NCI-H146 treated with DMSO at 0.1 percent for 48 hours (cell line): ENCODE measurements at regions not wholly inside any gene's neighbourhood (a gene's known extent, or its start where the extent isn't known, plus 50 kb on each side); places are given as distances from the start of the nearest gene placed in this dataset.
"Not testable (repeated sequence)": the region's sequence is repeated elsewhere in the genome, so short reads cannot be mapped to it uniquely, and the experiment has no call there.

Source experiments
- DNase-seq: peaks from one replicate; lab custom pipeline; 2025; ENCODE audit not compliant: unreplicated experiment; lab: John Stamatoyannopoulos, UW

DNA sequence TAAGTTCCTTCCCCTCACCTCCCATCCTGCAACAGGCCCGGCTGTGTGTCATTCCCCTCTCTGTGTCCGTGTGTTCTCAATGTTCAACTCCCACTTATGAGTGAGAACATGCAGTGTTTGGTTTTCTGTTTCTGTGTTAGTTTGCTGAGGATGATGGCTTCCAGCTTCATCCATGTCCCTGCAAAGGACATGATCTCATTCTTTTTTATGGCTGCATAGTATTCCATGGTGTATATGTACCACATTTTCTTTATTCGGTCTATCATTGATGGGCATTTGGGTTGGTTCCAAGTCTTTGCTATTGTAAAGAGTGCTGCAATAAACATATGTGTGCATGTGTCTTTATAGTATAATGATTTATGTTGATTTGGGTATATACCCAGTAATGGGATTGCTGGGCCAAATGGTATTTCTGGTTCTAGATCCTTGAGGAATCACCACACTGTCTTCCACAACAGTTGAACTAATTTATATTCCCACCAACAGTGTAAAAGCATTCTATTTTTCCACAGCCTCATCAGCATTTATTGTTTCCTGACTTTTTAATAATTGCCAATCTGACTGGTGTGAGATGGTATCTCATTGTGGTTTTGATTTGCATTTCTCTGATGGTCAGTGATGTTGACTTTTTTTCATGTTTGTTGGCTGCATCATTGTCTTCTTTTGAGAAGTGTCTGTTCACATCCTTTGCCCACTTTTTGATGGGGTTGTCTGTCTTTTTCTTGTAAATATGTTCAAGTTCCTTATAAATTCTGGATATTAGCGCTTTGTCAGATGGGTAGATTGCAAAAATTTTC, 174.1 kb upstream of the PHACTR1 start:
- DNase-seq: not testable (repeated sequence)

DNA sequence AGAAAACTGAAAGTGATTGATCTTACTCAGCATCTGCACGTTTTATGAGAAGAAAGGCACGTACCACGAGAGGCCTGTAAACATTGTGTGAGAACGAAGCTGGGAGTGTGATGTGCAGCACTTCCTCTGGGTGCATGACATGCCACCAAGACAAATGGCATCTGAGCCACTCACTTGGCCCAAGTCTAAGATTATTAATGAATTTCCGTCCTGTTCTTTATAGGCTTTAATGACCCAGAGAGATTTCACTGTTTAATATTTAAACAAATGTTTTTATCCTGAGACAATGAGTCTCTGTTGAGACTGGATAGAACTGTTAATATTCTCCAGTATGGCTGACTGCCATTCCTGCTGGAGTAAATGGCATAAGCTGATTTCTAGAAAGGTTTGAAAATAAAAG, 172.6 kb upstream of the PHACTR1 start:
- DNase-seq: no peak

DNA sequence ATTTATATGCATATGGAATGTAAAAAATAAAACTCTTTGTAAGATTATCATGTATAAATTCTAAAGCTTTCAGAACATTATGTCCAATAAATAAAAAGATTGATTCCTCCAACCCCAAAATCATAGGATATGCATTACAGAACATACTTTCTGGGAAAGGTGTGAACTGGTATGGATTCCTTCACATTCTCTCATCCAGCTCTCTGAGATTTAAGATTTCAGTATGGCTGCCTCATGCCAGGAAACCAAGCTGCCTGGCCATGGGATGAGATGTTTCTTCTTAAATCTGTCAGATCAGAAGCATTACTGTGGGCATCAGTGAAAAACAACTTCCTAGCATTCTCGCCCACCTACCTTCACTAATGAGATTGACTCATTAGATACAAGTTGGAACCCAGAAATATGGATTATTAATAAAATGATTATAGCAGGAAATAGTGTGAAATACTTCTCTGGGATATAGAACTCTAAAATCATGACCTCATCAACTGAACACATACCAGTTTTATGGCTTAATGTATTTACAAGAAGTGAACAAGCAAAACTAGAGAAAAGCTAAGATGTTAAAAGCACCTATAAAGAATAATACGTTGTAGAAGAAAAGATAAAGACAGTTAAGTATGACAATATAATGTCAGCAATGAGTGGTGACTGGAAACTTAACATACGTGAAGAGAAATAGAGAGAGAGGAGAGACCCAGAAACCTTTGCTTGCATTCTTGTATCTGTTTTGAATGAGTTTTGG, 171.6 kb upstream of the PHACTR1 start:
- DNase-seq: no peak

DNA sequence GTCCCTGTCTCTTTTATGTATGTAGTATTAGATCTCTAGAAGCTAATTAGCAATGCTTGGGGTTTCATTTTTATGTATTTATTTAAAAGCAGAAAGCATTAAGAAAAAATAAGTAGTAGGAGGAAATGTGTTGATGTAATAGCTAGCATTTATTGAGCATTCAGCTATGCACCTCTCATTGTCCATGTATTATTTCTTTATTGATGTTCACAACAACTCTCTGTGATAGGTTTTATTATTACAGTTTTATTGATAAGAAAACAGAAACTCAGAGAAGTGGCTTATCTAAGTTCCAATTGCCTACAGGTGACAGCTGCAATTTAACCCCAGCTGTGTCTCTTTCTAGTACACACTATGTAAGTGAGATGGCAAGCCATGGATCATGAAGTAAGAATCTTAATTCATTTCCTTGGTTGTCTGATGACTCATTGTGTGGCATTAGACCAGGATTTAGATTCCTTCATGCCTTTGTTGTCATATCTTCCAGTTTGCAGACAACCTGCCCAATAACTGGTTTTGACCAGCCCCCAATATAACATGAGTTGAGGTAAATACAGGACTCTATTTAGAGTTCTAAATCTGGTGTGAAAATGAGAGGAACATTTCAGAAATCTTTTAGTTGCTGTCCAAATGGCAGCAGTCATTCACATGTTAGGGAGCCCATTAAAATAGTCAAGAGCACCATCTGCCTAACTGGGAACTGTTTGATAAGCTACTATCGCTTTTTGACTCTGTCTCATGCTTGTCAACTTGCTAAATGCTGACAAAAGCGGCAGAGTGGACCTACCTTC, 170.8 kb upstream of the PHACTR1 start:
- no peak for DNase-seq

DNA sequence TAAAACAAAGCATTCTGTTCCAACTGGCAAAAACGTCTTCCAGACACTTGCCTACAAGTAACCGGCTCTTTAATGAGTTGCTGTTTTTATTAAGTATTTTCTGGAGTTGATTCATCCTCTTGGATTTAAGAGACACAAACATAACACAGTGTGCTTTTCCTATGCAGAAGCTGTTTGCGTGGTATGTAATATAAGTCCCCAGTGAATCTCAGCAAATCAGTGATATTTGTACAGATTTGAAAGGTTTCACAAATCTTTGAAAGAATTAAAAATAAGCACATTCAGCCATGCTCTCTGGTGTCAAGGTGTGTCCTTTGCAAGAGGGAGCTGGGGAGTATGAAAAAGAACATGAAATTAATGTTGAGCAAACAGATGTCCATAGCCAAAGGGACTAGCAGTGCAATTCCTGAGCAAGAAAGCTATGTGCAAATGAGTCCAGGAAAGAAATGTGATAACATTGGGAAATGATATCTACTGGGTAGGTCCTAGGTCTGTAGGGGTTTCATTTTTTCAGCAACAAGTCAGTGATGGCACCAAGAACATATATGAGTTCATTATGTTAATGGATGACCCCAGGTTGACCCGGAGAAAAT, 170.1 kb upstream of the PHACTR1 start:
- DNase-seq: no peak

DNA sequence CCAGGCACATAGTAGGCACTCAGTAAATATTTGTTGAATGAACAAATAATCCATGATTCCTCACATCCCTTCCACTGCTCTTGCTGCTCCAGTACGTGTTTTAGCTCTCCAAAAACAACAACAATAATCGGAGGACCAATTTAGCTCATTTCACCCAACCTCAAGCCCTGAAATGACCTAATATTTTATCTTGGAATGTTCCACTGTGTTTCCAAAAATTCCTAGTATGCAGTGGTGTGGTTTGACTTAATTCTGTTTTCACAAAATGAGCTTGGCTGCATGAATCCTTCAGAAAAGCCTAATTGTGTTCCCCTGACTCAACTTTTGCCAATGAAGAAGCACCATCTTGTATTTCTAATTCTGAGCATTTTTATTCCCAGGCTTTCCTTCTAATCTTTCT, 168.0 kb upstream of the PHACTR1 start:
- DNase-seq: no peak

DNA sequence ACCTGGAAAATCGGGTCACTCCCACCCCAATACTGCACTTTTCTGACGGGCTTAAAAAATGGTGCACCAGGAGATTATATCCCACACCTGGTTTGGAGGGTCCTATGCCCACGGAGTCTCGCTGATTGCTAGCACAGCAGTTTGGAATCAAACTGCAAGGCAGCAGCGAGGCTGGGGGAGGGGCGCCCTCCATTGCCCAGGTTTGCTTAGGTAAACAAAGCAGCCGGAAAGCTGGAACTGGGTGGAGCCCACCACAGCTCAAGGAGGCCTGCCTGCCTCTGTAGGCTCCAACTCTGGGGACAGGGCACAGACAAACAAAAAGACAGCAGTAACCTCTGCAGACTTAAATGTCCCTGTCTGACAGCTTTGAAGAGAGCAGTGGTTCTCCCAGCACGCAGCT, 167.1 kb upstream of the PHACTR1 start:
- DNase-seq: not testable (repeated sequence)

DNA sequence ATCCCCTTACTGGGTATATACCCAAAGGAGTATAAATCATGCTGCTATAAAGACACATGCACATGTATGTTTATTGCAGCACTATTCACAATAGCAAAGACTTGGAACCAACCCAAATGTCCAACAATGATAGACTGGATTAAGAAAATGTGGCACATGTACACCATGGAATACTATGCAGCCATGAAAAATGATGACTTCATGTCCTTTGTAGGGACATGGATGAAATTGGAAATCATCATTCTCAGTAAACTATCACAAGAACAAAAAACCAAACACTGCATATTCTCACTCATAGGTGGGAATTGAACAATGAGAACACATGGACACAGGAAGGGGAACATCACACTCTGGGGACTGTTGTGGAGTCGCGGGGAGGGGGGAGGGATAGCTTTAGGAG, 161.7 kb upstream of the PHACTR1 start:
- not testable (repeated sequence) for DNase-seq

DNA sequence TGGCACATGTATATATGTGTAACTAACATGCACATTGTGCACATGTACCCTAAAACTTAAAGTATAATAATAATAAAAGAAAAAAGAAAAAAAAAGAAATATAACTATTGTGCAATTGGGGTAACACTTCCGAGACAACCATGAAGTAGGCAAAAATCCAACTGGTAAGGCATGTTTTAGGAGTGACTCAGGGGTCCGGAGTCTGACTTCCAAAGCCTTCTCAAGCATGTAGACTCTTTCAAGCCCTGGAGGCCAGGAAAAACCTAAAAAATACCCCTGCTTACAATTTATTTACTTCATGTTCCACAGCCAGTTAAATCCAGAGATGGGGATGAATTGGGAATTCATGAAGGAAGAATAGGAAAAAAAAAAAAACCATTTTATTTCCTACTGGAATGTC, 161.3 kb upstream of the PHACTR1 start:
- no peak for DNase-seq

DNA sequence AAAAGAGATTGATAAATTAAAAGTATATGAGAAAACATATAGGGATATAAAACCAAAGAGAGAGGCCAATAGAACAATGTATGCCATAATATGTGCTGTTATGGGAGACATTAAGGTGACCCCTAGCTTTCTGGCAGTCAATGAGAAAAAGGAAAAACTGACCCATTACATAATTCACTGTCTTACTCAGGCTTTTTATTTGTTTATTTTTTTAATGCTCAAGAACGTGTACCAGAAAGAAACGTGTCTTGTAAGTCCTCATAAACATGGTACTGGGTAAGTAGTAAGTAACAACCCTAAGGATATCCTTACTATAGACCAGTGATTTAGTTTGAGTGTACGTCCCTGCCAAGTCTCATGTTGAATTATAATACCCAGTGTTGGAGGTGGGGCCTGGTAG, 160.8 kb upstream of the PHACTR1 start:
- DNase-seq: no peak

DNA sequence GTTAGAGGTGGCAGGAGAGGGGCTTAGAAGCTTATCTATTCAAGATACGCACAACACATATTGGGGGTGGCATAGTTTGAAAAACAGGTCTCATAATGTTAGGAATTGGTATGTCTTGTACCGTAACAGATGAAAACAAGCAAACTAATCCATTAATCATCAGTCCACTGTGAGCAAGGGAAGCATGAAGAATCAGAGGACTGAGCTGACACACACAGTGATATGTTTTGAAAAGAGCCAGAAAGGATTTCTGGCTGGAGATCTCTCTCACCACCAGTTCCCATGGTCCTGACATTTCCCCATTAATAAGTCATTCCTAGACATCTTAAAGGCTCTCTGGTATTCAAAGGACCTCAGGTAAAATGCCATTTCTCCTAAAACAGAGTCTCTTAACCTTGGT, 158.8 kb upstream of the PHACTR1 start:
- DNase-seq: no peak

DNA sequence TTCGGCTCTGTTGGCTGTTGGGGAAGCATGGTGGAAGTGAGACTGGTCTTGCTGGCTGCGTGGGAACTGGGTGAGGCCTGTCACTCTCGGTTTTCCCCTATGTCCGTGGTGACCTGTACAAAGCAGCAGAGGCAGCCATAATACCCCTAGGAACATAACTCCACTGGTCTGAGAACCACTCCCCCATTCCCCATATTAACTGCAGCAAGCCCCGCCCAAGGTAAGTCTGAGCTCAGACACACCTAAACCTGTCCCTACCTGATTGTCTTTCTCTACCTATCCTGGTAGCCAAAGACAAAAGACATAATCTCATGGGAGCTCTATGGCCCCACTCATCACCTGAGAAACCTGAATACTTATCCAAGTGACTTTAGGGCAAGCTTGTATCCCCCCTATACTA, 156.3 kb upstream of the PHACTR1 start:
- DNase-seq: no peak

DNA sequence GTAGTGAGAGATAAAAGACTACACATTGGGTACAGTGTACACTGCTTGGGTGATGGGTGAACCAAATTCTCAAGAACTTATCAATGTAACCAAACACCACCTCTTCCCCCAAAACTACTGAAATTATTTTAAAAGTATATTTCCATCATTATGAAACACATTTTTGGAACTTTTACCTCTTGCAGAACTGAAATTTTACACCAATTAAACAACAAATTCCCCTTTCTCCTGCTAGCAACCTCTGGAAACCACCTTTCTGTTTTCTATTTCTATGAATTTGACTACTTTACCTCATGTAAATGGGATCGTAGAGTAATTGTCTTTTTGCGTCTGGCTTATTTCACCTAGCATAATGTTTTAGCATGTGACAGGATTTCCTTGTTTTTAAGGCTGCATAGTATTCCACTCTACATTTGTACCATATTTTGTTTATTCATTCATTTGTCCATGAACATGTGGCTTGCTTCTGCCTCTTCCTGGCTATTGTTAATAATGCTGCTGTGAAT, 149.9 kb upstream of the PHACTR1 start:
- no peak for DNase-seq

DNA sequence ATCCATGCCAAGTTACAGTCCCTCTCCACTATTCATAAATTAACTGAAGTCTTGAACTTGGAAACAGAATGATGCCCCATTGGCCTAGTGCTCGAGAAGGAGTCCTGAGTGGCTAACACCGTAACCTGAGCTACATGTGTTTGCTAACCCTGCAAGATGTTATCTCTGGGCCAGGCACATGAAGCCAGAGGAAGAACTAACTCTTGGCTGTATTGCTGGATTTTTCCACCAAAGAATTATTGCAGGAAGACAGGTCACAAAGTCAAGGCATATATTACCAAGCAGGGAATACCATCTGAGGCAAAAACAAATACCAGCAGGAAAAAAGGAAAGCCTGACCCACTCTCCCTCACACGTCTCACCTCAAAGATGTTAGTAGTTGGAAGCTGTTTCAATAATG, 148.9 kb upstream of the PHACTR1 start:
- no peak for DNase-seq

DNA sequence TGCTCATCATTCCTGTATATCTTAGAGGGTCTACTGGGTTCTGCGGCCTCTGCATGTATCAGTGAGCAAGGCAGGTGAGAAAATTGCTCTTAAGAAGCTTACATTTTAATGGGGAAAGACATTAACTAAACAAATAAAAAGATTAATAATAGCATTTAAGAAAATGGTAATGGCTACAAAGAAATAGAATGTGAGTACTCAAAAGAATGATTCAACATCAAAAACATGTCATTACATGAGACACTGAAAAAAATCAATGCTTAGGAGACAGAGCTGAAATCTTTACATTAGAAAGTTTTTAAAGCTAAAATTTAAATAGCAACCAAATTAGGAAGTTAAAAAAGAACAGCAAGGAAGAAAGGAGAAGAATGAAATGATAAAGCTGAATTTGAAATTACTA, 146.9 kb upstream of the PHACTR1 start:
- no peak for DNase-seq

DNA sequence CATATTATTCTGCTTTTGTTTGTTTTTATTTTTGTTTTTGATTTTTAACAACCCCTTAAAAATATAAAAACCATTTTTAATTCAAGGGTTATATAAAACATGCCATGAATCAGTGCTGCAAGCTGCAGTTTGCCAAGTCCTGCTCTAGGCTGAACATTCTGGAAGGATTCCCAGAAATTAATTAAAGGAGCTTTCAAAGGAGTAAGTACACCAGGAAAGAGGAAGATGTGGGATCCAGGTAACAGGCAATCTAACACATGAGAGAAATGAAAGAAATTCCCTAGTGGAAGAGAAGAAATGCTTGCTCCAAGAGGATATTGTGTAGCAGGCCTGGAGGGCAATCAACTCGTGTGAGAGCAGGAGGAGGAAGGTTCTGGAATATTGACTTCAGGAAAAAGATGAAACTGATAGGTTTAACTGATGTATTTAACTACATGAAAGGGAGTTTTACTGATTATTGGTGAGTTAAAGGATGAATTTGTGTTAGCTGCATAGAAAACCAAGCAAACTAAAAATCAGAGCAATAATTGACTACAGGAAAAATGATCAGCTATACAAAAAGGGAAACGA, 146.0 kb upstream of the PHACTR1 start:
- no peak for DNase-seq

DNA sequence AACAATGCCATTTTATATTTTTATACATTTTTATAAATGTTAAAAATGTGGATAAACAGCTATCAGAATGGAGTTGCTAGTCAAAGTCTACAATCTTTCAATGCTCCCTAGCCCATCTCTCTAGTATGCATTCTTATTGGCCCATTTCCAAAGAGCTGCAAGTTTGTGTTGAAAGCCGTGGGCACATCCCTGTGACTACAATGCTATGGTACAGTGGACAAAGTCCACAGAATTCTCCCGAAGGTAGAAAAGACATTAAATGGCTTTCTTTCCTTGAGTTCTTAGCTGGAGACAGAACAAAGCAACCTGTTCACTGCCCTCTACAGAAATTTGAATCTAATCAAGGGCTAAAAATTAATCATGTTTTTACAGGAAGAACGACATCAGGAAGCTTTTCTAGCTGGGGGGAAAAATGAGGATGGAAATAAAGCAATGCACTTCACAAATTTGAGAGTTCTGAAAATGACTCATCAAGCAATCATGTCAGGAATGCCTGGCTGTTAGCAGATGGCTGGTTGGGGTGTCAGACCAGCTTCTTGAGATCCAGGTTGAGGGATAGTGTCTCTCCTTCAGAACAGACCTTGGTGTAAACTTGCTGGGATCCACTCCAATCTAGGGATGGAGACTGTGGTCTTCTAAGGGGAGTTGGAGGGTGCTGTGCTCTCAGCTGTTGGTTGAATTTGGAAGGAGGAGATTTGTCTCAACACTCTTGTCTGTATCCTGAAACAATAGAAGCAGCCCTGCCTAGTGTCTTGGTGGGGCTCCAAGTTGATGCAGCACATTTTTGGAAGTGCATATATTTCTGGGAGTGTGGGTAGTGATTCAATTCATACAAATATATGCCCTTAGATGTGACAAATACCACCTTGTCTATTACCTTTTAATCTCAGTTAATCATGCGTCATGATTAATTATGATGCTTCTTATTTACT, 143.4 kb upstream of the PHACTR1 start:
- no peak for DNase-seq

DNA sequence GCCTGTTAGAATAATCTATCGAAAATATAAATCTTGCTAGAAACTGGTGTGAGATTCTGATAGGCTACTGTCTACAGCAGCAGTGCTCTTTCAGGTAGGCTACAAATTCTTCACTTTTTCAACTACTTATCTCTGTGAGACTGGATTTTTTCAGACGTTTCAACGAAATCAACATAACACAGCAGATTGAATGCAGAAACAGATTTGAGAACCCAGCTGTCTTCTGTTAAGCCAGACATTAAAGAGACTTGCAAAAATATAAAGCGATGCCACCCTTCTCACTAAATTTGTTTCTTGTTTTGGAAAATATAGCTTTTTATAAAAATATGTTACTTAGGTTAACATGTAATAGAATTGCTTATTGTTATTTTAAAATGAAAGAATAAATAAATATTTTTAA, 140.6 kb upstream of the PHACTR1 start:
- DNase-seq: no peak

DNA sequence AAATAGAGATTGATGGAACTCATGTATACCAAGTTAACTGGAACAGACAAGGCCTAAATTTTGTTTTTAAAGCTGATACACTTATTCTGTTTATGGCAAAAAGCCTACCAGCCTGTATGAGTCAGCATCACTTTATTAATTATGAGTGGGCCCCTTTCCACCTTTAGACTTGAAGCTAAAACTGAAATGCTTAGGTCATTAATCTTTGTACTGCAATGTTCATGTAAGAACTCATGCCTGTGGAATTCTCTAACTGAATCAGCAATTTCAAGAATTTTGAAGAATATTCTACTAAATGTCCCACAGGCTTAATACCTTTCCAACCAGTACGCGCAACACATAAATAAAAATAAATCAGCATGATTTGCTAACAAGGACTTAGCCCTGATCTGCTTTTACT, 140.2 kb upstream of the PHACTR1 start:
- DNase-seq: no peak
